ENCODE measurements at regions not wholly inside any gene's neighbourhood (a gene's known extent, or its start where the extent isn't known, plus 50 kb on each side); places are given as distances from the start of the nearest gene placed in this dataset.

DNA sequence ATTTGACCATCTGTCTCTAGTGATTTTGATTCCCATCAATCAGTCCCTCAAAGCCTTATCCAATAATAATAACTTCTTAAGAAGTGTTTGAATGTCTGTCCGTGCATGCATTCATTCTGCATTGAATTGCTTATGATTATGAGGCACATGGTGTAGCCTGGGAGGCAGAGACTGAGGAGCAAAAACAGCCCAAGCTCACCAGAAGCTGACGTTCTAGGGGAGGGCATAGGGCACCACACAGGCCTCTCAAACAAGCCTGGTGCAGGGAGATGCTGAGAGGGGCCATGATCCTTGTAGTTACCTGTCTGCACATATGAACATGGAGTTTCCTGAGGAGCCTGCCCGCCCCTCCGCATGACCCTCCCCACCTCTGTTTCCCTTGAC lies 89.2 kb upstream of the POMGNT2 start (continued):
- no peak for TF ChIP-seq ZNF8 (CRISPR knock-in tag; IDR thresholded peaks at IDR 0.05)
- TF ChIP-seq ESRRG (CRISPR knock-in tag; IDR thresholded peaks at IDR 0.05) = no peak
- TF ChIP-seq ZFP3 (CRISPR knock-in tag; IDR thresholded peaks at IDR 0.05) = no peak

DNA sequence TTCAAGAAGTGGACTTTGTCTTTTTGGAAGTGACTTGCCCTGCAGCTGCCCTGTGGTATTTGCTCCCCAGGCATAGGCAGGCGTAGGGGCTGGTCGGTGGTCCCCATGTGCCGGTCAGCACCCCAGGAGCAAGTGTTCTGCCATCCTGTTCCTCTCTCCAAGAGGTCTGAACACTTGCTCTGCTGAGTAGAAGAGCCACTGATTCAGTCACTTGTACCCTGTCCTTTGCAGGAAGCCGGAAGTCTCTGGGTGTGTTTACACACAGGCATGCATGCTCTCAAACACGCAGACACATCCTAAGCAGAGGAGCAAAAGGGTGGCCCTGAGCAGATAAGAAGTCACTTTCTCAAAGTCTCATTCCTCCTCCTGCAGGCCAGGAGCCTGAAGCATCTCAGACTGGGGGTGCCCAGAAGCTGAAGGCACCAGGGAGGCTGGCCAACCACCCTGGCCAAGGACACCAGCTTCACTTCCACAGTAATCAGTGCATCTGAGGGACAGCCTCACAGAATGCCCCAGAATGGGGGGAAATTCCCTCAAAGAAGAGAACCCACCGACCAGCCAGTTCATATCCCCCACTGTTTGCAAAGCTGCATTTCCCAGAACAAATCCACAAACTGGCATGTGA lies 88.7 kb upstream of the POMGNT2 start:
- no peak for ATAC-seq
- TF ChIP-seq ZFP30 (CRISPR knock-in tag; IDR thresholded peaks at IDR 0.05) (no peak), OSR1 (CRISPR knock-in tag; IDR thresholded peaks at IDR 0.05) (no peak), ZC3H10 (CRISPR knock-in tag; IDR thresholded peaks at IDR 0.05) (no peak), BACH2 (CRISPR knock-in tag; IDR thresholded peaks at IDR 0.05; ENCODE audit: borderline replicate concordance) (no peak), ZNF8 (CRISPR knock-in tag; IDR thresholded peaks at IDR 0.05) (no peak), TOX (CRISPR knock-in tag; IDR thresholded peaks at IDR 0.05; ENCODE audit: borderline replicate concordance) (no peak), ZNF565 (CRISPR knock-in tag; conservative IDR thresholded peaks at IDR 0.05; ENCODE audit: low read depth) (no peak), ESRRG (CRISPR knock-in tag; IDR thresholded peaks at IDR 0.05) (no peak), ARNTL (CRISPR knock-in tag; IDR thresholded peaks at IDR 0.05; ENCODE audit: borderline replicate concordance, low read depth) (no peak), ISL1 (CRISPR knock-in tag; IDR thresholded peaks at IDR 0.05) (no peak), SNAI2 (CRISPR knock-in tag; IDR thresholded peaks at IDR 0.05) (no peak)
- TF ChIP-seq, protein P1, sequence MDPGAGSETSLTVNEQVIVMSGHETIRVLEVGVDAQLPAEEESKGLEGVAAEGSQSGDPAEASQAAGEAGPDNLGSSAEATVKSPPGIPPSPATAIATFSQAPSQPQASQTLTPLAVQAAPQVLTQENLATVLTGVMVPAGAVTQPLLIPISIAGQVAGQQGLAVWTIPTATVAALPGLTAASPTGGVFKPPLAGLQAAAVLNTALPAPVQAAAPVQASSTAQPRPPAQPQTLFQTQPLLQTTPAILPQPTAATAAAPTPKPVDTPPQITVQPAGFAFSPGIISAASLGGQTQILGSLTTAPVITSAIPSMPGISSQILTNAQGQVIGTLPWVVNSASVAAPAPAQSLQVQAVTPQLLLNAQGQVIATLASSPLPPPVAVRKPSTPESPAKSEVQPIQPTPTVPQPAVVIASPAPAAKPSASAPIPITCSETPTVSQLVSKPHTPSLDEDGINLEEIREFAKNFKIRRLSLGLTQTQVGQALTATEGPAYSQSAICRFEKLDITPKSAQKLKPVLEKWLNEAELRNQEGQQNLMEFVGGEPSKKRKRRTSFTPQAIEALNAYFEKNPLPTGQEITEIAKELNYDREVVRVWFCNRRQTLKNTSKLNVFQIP (CRISPR knock-in tag; IDR thresholded peaks at IDR 0.05; ENCODE audit: borderline replicate concordance, low read depth) = no peak
- TF ChIP-seq, protein P2, sequence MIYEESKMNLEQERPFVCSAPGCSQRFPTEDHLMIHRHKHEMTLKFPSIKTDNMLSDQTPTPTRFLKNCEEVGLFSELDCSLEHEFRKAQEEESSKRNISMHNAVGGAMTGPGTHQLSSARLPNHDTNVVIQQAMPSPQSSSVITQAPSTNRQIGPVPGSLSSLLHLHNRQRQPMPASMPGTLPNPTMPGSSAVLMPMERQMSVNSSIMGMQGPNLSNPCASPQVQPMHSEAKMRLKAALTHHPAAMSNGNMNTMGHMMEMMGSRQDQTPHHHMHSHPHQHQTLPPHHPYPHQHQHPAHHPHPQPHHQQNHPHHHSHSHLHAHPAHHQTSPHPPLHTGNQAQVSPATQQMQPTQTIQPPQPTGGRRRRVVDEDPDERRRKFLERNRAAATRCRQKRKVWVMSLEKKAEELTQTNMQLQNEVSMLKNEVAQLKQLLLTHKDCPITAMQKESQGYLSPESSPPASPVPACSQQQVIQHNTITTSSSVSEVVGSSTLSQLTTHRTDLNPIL (CRISPR knock-in tag; IDR thresholded peaks at IDR 0.05; ENCODE audit: low read depth) = no peak

DNA sequence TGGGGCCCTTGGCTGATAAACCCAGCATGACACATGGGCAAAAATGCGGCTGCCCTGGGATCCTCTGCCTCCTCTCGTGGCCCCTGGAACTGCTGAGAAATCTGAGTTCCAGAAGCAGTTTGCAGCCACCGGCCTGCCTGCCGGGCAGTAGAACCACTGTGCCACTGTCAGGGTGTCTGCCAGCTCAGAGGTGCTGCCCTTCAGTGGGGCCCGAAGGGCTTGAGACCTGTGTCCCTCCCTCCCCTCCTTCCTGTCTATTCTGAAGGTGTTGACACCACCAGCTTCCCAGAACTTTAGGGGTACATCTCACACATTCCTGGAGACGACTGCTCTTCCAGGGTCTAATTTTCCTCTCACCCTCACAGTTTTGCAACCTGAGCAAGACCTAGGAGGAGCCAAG lies 88.2 kb upstream of the POMGNT2 start:
- ATAC-seq = no peak

DNA sequence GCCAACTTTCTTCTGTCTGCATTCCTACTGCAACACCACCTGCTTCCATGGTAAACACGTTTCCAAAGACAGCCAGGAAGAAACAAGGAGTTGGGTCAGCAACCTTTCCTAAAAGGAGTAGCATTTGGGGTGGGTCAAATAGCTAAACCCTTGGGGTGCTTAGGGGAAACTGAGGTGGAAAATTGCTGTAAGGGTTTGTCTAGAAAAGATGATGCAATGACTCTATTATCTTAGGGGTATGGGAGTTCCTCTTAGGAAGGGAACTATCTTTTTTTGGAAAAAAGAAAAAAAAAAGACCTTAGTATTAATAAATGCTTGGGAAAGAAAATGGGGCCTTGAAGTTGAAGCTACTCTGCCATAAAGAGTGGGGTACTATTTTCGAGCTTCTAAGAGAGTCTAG lies 86.1 kb upstream of the POMGNT2 start:
- no peak for ATAC-seq
- TF ChIP-seq ZNF565 (CRISPR knock-in tag; conservative IDR thresholded peaks at IDR 0.05; ENCODE audit: low read depth) = no peak
- no peak for TF ChIP-seq ZNF8 (CRISPR knock-in tag; IDR thresholded peaks at IDR 0.05)
- no peak for TF ChIP-seq BACH2 (CRISPR knock-in tag; IDR thresholded peaks at IDR 0.05; ENCODE audit: borderline replicate concordance)
- TF ChIP-seq, protein P3, sequence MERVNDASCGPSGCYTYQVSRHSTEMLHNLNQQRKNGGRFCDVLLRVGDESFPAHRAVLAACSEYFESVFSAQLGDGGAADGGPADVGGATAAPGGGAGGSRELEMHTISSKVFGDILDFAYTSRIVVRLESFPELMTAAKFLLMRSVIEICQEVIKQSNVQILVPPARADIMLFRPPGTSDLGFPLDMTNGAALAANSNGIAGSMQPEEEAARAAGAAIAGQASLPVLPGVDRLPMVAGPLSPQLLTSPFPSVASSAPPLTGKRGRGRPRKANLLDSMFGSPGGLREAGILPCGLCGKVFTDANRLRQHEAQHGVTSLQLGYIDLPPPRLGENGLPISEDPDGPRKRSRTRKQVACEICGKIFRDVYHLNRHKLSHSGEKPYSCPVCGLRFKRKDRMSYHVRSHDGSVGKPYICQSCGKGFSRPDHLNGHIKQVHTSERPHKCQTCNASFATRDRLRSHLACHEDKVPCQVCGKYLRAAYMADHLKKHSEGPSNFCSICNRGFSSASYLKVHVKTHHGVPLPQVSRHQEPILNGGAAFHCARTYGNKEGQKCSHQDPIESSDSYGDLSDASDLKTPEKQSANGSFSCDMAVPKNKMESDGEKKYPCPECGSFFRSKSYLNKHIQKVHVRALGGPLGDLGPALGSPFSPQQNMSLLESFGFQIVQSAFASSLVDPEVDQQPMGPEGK (CRISPR knock-in tag; IDR thresholded peaks at IDR 0.05; ENCODE audit: borderline replicate concordance) = no peak
- TF ChIP-seq, protein P4, sequence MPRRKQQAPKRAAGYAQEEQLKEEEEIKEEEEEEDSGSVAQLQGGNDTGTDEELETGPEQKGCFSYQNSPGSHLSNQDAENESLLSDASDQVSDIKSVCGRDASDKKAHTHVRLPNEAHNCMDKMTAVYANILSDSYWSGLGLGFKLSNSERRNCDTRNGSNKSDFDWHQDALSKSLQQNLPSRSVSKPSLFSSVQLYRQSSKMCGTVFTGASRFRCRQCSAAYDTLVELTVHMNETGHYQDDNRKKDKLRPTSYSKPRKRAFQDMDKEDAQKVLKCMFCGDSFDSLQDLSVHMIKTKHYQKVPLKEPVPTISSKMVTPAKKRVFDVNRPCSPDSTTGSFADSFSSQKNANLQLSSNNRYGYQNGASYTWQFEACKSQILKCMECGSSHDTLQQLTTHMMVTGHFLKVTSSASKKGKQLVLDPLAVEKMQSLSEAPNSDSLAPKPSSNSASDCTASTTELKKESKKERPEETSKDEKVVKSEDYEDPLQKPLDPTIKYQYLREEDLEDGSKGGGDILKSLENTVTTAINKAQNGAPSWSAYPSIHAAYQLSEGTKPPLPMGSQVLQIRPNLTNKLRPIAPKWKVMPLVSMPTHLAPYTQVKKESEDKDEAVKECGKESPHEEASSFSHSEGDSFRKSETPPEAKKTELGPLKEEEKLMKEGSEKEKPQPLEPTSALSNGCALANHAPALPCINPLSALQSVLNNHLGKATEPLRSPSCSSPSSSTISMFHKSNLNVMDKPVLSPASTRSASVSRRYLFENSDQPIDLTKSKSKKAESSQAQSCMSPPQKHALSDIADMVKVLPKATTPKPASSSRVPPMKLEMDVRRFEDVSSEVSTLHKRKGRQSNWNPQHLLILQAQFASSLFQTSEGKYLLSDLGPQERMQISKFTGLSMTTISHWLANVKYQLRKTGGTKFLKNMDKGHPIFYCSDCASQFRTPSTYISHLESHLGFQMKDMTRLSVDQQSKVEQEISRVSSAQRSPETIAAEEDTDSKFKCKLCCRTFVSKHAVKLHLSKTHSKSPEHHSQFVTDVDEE (CRISPR knock-in tag; IDR thresholded peaks at IDR 0.05) = no peak
- no peak for TF ChIP-seq PPARA (CRISPR knock-in tag; IDR thresholded peaks at IDR 0.05; ENCODE audit: borderline replicate concordance)
- TF ChIP-seq SNAI2 (CRISPR knock-in tag; IDR thresholded peaks at IDR 0.05) = no peak

More for the DNA sequence above, 88.2 kb upstream of the POMGNT2 start:
- TF ChIP-seq ESRRG (CRISPR knock-in tag; IDR thresholded peaks at IDR 0.05) = no peak
- TF ChIP-seq SNAI2 (CRISPR knock-in tag; IDR thresholded peaks at IDR 0.05) = no peak
- TF ChIP-seq, protein P2 (CRISPR knock-in tag; IDR thresholded peaks at IDR 0.05; ENCODE audit: low read depth) = no peak
- TF ChIP-seq, protein P5, sequence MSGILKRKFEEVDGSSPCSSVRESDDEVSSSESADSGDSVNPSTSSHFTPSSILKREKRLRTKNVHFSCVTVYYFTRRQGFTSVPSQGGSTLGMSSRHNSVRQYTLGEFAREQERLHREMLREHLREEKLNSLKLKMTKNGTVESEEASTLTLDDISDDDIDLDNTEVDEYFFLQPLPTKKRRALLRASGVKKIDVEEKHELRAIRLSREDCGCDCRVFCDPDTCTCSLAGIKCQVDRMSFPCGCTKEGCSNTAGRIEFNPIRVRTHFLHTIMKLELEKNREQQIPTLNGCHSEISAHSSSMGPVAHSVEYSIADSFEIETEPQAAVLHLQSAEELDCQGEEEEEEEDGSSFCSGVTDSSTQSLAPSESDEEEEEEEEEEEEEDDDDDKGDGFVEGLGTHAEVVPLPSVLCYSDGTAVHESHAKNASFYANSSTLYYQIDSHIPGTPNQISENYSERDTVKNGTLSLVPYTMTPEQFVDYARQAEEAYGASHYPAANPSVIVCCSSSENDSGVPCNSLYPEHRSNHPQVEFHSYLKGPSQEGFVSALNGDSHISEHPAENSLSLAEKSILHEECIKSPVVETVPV (CRISPR knock-in tag; IDR thresholded peaks at IDR 0.05) = no peak
- TF ChIP-seq OSR1 (CRISPR knock-in tag; IDR thresholded peaks at IDR 0.05) = no peak
- TF ChIP-seq GLIS3 (CRISPR knock-in tag; IDR thresholded peaks at IDR 0.05) = no peak
- no peak for TF ChIP-seq TOX (CRISPR knock-in tag; IDR thresholded peaks at IDR 0.05; ENCODE audit: borderline replicate concordance)
- TF ChIP-seq ARNTL (CRISPR knock-in tag; IDR thresholded peaks at IDR 0.05; ENCODE audit: borderline replicate concordance, low read depth) = no peak
- no peak for TF ChIP-seq ZC3H10 (CRISPR knock-in tag; IDR thresholded peaks at IDR 0.05)
- no peak for TF ChIP-seq ZNF565 (CRISPR knock-in tag; conservative IDR thresholded peaks at IDR 0.05; ENCODE audit: low read depth)
- TF ChIP-seq, protein P1 (CRISPR knock-in tag; IDR thresholded peaks at IDR 0.05; ENCODE audit: borderline replicate concordance, low read depth) = no peak
- TF ChIP-seq ISL1 (CRISPR knock-in tag; IDR thresholded peaks at IDR 0.05) = no peak
- no peak for TF ChIP-seq PPARA (CRISPR knock-in tag; IDR thresholded peaks at IDR 0.05; ENCODE audit: borderline replicate concordance)
